Astrocyte of the cerebellum (primary cell): ENCODE measurements at regions not wholly inside any gene's neighbourhood (a gene's known extent, or its start where the extent isn't known, plus 50 kb on each side); places are given as distances from the start of the nearest gene placed in this dataset.

ENCODE experiments used
- DNase-seq: peaks from one replicate; pipeline ENCODE4 v3.0.0-alpha.2; 2011; ENCODE audit warnings: low read depth
- H3K4me3 ChIP-seq: 2 replicates; pipeline ENCODE4 v1.5.1; 2011; ENCODE audit warnings: mild to moderate bottlenecking, low read depth, low read length, moderate library complexity
- in situ Hi-C: cut with HindIII; loops from 2 replicates; pipeline ENCODE4 v1.10.0; 2017; ENCODE audit warnings: low sequenced_read_pairs
- TF ChIP-seq, protein P1 (sequence below): IDR thresholded peaks from 2 replicates; pipeline ENCODE4 v1.5.1; 2012; ENCODE audit warnings: low read length, low read depth, moderate library complexity, mild to moderate bottlenecking; ENCODE audit errors: missing control alignments

GRCh38 chr2:117562654-117563053, 251.8 kb upstream of the DDX18 start:
- no peak overlapping the region for H3K4me3 ChIP-seq
- in situ Hi-C loops: no loop called here
- no peak for DNase-seq
- TF ChIP-seq, protein P1, sequence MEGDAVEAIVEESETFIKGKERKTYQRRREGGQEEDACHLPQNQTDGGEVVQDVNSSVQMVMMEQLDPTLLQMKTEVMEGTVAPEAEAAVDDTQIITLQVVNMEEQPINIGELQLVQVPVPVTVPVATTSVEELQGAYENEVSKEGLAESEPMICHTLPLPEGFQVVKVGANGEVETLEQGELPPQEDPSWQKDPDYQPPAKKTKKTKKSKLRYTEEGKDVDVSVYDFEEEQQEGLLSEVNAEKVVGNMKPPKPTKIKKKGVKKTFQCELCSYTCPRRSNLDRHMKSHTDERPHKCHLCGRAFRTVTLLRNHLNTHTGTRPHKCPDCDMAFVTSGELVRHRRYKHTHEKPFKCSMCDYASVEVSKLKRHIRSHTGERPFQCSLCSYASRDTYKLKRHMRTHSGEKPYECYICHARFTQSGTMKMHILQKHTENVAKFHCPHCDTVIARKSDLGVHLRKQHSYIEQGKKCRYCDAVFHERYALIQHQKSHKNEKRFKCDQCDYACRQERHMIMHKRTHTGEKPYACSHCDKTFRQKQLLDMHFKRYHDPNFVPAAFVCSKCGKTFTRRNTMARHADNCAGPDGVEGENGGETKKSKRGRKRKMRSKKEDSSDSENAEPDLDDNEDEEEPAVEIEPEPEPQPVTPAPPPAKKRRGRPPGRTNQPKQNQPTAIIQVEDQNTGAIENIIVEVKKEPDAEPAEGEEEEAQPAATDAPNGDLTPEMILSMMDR: no peak

GRCh38 chr2:117571590-117572349, 242.7 kb upstream of the DDX18 start:
- no peak overlapping the region for H3K4me3 ChIP-seq
- no peak for DNase-seq
- TF ChIP-seq, protein P1: no peak
- in situ Hi-C loops: no loop called here

- in situ Hi-C loops: no loop called here
- no peak overlapping the region for H3K4me3 ChIP-seq
- TF ChIP-seq, protein P1: no peak
- DNase-seq: no peak
These were observed 227.2 kb upstream of the DDX18 start for GRCh38 chr2:117587310-117587709.

DNA sequence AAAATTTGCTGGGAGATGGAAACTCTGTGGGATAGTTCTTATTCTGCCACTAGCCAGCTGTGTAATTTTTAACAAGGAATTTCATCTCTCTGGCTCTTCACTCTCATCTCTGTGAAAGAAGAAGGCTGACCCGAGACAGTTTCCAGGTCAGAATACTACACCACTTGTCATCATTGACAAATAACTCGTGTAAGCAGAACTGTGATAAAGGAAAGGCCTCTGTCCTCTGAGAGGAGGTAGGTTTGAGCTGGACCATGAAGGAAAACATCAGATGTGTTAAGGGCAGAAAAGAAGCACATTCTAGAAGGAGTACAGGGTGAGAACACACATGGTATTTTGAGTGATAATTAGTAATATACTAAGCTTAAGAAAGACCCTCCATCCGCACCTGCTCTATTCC, 211.4 kb upstream of the DDX18 start:
- in situ Hi-C loops: no loop called here

DNA sequence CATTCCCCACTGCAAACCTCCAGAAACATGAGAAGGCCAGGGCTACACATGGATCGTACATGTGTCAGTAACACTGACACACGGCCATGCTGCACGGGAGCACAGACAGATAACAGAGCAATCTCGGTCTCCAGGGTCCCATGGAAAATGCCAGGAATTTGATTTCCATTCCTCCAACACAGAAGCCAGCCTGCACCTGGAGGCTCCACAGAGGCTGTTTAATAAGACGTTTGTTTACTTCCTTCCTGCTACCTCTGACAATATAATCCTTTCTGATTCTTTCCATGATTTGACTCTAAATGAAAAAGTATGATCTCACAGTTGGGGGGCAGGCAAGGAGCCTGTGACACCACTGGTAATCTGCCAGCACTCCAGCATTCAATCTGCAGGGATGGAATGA, 210.9 kb upstream of the DDX18 start:
- in situ Hi-C loops: no loop called here
- no peak overlapping the region for H3K4me3 ChIP-seq
- TF ChIP-seq, protein P1: no peak
- DNase-seq: no peak

More for the DNA sequence above, 211.4 kb upstream of the DDX18 start:
- DNase-seq: no peak
- TF ChIP-seq, protein P1: no peak
- no peak overlapping the region for H3K4me3 ChIP-seq

- TF ChIP-seq, protein P1: no peak
- in situ Hi-C loops: no loop called here
- DNase-seq: no peak
These were observed 207.3 kb upstream of the DDX18 start for GRCh38 chr2:117607202-117607601.

DNA sequence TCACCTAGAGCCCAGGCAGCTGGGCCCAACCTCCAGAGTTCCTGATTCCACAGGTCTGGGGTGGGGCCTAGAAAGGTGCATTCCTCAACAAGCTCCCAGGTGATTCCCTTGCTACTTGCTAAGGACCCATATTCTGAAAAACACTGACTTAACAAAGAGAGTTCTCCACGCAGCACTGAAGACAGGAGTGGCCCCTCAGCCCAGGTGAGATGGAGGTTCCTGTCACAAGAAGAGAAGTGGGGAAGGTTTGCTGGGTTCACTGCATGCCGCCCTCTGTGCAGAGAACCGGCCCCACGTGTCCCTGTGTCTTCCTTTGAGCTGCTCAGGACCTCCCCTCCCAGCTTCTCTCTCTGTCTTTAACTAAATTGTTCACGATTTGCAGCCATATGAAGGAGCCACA, 201.4 kb upstream of the DDX18 start:
- no peak overlapping the region for H3K4me3 ChIP-seq
- DNase-seq: no peak
- TF ChIP-seq, protein P1: no peak
- in situ Hi-C loops: no loop called here

More at GRCh38 chr2:117607202-117607601, 207.3 kb upstream of the DDX18 start:
- no peak overlapping the region for H3K4me3 ChIP-seq
